Hepatocyte (in vitro differentiated cells): ENCODE measurements at regions not wholly inside any gene's neighbourhood (a gene's known extent, or its start where the extent isn't known, plus 50 kb on each side); places are given as distances from the start of the nearest gene placed in this dataset.
"Not testable (repeated sequence)": the region's sequence is repeated elsewhere in the genome, so short reads cannot be mapped to it uniquely, and the experiment has no call there.

Experiments
- EZH2 ChIP-seq: fragments of 200-600 bp; sonication (generic); IDR thresholded peaks from 2 replicates; pipeline ENCODE4 v1.6.1; 2016; ENCODE audit warnings: antibody characterized with exemption, mild to moderate bottlenecking, borderline replicate concordance
- EZH2phosphoT487 ChIP-seq: fragments of 200-600 bp; sonication (generic); IDR thresholded peaks from one replicate; pipeline ENCODE4 v1.6.1; 2018; ENCODE audit warnings: antibody characterized with exemption, mild to moderate bottlenecking, low read depth, moderate library complexity; ENCODE audit not compliant: unreplicated experiment, severe bottlenecking
- TF ChIP-seq, protein P1 (sequence below): fragments of 200-600 bp; sonication (generic); IDR thresholded peaks from 2 replicates; pipeline ENCODE4 v1.5.1; 2016; ENCODE audit warnings: antibody characterized with exemption, mild to moderate bottlenecking; ENCODE audit not compliant: poor library complexity

DNA sequence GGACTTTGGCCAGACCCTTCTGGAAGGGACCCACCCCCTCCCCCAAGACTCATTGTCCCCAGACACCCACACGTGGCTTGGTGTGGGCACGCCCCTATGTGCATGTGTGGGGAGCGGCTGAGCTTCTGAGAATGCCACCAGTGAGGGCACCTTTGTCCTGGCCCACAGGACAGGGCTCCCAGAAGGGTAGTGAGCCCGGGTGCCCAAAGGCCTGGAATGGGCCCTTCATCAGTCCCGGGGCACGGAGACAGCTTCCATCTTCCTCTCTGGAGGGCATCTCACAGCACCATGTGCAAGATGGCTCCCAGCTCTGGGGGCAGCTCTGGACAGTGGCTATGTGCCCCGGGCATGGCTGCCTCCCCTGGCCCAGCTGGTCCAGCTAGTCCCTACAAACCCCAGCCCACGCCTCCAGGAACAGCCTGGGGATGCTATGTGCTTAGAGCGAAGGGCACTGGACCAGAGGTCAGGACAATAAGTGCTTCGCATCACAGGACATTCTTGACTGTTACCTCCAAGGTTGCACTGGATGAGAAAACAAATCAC is 70.1 kb upstream of the PTPN20 start:
- TF ChIP-seq, protein P1, sequence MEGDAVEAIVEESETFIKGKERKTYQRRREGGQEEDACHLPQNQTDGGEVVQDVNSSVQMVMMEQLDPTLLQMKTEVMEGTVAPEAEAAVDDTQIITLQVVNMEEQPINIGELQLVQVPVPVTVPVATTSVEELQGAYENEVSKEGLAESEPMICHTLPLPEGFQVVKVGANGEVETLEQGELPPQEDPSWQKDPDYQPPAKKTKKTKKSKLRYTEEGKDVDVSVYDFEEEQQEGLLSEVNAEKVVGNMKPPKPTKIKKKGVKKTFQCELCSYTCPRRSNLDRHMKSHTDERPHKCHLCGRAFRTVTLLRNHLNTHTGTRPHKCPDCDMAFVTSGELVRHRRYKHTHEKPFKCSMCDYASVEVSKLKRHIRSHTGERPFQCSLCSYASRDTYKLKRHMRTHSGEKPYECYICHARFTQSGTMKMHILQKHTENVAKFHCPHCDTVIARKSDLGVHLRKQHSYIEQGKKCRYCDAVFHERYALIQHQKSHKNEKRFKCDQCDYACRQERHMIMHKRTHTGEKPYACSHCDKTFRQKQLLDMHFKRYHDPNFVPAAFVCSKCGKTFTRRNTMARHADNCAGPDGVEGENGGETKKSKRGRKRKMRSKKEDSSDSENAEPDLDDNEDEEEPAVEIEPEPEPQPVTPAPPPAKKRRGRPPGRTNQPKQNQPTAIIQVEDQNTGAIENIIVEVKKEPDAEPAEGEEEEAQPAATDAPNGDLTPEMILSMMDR = not testable (repeated sequence)
- not testable (repeated sequence) for TF ChIP-seq EZH2, EZH2phosphoT487
